GM21737 (cell line): ENCODE measurements at regions not wholly inside any gene's neighbourhood (a gene's known extent, or its start where the extent isn't known, plus 50 kb on each side); places are given as distances from the start of the nearest gene placed in this dataset.

Source experiments
- ATAC-seq: cut with Tn5 transposase; IDR thresholded peaks from one replicate; pipeline ENCODE4 v1.9.1; 2021; ENCODE audit warnings: mild to moderate bottlenecking, moderate library complexity; ENCODE audit not compliant: unreplicated experiment

DNA sequence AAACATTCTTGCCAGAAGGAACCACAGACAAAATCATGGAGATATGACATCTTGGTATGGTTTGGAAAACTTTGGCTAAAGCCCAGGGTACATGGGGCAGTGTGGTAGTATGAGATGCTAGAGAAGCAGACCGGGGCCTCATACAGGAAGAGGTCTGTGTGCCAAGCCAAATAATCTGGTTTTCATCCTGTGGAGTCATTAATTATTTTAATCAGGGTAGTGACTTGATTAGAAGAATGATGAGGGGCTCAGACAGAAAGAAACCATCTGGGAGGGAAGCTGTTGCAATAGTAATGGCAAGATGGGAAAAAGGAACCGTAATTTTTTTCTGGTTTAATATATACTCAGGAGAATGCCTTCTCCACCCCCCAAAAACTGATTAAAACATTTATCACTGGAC, 318.0 kb downstream of the BRINP2 start:
- no peak for ATAC-seq

- ATAC-seq = no peak
Observed at GRCh38 chr1:177487481-177487880, 316.7 kb downstream of the BRINP2 start.

DNA sequence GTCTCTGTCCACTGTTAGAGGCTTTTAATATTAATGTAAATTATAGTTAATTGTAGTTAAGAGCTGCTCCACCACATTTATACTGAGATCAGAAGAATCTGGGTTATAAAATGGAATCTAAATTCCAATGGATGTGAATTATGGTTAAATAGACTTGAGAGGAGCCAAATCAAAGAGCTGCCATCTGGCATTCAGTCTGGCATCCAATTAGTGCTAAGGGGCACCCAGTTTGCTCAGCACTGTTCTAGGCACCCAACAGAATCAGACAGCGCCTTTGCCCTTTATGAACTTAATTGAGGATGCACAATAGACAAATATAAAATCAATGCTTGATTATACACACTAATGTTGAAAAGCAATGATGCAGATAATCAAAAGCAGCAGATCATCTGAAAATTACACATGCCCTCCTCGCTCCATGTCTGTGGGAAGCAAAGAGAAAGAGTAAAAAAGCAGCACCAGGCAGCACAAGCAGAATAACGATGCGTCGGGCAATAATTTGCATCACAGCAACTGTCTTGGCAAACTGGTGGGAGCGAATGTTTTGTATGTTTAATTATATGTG, 310.1 kb downstream of the BRINP2 start:
- ATAC-seq = no peak

GRCh38 chr1:177479600-177479999, 308.8 kb downstream of the BRINP2 start:
- no peak for ATAC-seq

GRCh38 chr1:177476676-177477075, 305.9 kb downstream of the BRINP2 start:
- no peak for ATAC-seq

- no peak for ATAC-seq
Observed at GRCh38 chr1:177472567-177472966, 301.8 kb downstream of the BRINP2 start.

DNA sequence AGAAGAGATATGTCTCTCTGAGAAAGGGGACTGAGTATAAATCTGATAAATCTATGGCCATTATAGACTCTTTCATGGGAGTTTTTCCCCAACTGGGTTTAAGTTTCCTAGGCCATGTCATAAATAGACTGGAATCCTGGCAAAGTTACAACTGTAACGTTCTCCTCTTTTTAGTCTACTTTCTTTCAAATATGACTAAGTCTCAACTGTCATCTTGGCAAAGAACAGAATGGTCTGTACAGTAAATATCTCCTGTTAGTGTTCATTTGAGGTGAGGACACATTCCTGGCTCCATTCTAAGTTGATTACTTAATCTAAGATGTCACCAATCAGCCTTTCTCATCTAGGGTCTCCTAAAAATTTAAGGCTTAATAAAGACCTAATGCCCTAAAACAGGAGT, 300.5 kb downstream of the BRINP2 start:
- no peak for ATAC-seq

DNA sequence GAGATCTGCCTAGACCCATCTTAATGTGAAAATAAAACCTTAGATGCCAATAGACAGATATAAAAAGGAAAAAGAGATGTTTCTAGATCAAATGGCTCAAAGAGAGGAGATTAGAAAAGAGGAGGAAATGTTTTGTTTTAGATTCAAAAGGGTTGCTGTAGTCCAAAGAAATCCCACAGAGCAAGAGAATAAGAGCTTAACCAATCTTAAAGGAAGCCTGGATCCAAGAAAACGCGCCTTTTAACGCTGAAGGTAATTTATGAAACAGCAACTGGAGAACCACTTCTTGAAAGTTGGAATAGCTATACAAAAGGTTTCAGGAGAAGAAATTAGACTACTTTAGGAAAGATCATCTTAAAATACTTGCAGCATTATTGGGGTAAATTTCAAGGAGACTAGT, 298.8 kb downstream of the BRINP2 start:
- ATAC-seq = no peak

GRCh38 chr1:177466286-177466685, 295.5 kb downstream of the BRINP2 start:
- ATAC-seq = no peak

- ATAC-seq = no peak
Observed at GRCh38 chr1:177464686-177465085, 293.9 kb downstream of the BRINP2 start.

- ATAC-seq = no peak
Observed at GRCh38 chr1:177451191-177451590, 280.4 kb downstream of the BRINP2 start.

DNA sequence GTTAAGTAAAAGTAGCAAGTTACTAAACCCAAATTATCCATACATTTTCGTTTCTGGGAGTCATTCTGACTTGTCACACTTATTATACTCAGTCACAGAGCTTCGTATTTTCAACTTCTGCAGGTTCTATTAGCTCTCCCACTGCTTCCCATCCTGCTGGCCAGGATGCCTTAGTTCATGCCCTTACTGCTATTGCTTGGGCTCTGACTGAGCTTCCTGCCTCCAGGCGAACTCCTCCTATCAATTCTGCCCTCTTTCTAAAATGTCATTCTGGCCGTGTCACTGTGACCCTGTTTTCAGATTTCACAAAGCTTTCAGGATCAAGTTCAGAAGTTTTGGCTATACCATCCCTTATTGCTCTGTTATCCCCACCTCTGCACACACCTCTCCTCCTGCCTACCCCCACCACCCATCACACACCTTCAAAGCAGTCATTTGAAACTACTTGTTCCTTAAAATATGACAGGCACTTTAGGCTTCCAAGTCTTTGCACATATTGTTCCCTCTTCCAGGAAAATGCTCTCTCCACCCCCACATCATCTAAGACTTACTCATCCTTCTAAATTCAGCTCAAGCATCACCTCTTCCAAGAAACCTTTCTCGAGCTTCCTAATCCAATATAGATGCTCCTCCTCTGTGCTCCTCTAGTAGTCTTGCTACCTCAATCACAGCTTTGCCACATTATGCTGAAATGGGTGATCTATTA, 278.0 kb downstream of the BRINP2 start:
- no peak for ATAC-seq

- no peak for ATAC-seq
Observed at GRCh38 chr1:177448036-177448615, 277.4 kb downstream of the BRINP2 start.

GRCh38 chr1:177444997-177445746, 274.4 kb downstream of the BRINP2 start:
- no peak for ATAC-seq

- ATAC-seq = no peak
Observed at GRCh38 chr1:177443003-177443402, 272.2 kb downstream of the BRINP2 start.

- no peak for ATAC-seq
Observed at GRCh38 chr1:177442584-177442983, 271.8 kb downstream of the BRINP2 start.

DNA sequence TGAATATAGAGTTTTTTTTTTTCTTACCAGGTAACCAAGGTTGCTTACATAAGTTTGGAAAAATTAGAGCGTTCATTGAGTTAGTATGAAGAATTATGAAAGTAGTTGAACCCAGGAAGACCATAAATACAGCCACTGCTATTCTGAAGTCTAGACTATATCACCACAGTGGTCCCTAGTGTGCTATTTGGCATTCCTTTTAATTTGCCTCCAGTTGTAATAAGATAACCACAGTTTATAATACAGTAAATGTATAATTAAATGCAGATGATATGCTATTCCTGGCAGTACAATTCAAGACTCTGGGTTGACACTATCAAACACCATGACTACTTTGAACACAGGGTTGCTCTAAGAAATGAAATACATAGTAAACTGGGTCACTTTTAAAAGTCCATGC, 270.5 kb downstream of the BRINP2 start:
- no peak for ATAC-seq

DNA sequence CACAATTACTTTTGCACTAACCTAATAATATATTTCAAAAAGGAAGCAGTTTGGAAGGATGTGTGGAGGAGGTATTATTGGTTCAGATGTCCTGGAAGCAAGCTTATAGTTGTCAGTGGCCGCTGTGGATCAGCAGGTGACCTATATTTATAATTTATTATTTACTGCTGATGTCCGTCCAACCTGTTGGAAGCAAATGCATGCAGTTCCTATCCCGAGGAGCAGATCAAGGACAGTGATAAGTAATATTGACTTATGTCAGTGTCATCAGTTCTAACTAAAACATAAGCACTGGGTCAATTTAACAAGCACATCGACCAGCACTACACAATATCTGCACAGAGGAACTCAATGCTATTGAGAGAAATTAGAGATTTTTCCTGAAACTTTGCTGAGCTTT, 270.1 kb downstream of the BRINP2 start:
- no peak for ATAC-seq

GRCh38 chr1:177439301-177439700, 268.5 kb downstream of the BRINP2 start:
- no peak for ATAC-seq

DNA sequence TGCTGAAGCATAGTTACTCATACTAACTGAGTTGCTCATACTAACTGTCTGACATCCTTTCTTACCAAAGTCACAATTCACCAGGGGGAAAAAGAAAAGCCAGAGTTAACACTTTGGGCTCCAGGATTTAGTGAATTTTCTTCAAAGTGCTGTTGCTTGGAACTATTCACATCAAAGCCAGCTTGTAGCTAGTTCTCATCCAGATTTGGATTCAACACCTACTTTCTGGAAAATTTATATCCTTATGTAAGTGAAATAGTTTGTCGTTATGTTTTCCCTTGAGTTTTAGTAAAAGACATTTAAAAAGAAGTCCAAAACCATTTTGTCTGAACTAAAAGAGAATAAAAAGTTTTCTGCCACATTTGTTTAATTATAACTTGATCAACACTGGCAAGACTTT, 264.6 kb downstream of the BRINP2 start:
- ATAC-seq = no peak

- ATAC-seq = no peak
Observed at GRCh38 chr1:177432897-177433296, 262.1 kb downstream of the BRINP2 start.

- no peak for ATAC-seq
Observed at GRCh38 chr1:177431123-177431522, 260.4 kb downstream of the BRINP2 start.
